CD4-positive, alpha-beta T cell treated with Interleukin-15 for 4 hours (primary cell): ENCODE measurements at regions not wholly inside any gene's neighbourhood (a gene's known extent, or its start where the extent isn't known, plus 50 kb on each side); places are given as distances from the start of the nearest gene placed in this dataset.
"Not testable (repeated sequence)": the region's sequence is repeated elsewhere in the genome, so short reads cannot be mapped to it uniquely, and the experiment has no call there.

Experiments
- DNase-seq: peaks from one replicate; pipeline ENCODE4 v3.0.0-alpha.2; 2020; ENCODE audit warnings: low spot score

DNA sequence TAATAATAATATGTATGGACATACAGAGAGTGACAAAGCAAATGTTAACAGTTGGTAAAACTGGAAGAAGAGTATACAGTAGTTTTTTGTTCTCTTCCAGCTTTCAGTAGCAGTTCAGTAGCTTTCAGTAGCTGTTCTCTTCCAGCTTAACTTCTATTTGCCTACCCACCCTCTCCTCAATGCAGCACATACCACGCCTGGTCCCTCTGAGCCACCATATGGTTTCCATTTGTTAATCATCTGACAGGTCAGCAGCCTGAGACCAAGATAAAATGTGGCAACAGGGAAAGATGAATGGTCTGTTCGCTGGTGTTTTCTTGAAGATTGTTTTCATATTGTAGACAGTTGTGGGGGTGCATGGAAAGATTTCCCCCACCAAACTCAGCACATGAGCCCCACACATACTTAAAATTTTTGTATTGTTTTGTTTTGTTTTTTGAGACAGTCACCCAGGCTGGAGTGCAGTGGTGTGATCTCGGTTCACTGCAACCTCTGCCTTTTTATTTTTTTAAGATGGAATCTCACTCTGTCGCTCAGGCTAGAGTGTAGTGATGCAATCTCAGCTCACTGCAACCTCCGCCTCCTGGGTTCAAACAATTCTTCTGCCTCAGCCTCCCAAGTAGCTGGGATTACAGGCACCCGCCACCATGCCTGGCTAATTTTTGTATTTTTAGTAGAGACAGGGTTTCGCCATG is 56.8 kb downstream of the ATP6V0E2 start:
- not testable (repeated sequence) for DNase-seq

DNA sequence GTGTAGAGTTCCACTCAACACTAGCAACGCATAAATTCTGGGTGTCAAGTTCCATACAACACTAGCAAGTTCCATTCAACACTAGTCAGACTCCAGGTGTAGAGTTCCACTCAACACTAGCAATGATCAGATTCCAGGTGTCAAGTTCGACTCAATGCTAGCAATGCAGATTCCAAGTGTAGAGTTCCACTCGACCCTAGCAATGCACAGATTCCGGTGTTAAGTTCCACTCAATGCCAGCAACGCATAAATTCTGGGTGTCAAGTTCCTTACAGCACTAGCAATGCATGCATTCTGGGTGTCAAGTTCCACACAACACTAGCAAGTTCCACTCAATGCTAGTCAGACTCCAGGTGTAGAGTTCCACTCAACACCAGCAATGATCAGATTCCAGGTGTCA is 60.0 kb downstream of the ATP6V0E2 start:
- DNase-seq = not testable (repeated sequence)

- not testable (repeated sequence) for DNase-seq
Observed at GRCh38 chr7:149947346-149947745, 73.6 kb downstream of the ATP6V0E2 start.

- DNase-seq = not testable (repeated sequence)
Observed at GRCh38 chr7:149948444-149948843, 74.7 kb downstream of the ATP6V0E2 start.

DNA sequence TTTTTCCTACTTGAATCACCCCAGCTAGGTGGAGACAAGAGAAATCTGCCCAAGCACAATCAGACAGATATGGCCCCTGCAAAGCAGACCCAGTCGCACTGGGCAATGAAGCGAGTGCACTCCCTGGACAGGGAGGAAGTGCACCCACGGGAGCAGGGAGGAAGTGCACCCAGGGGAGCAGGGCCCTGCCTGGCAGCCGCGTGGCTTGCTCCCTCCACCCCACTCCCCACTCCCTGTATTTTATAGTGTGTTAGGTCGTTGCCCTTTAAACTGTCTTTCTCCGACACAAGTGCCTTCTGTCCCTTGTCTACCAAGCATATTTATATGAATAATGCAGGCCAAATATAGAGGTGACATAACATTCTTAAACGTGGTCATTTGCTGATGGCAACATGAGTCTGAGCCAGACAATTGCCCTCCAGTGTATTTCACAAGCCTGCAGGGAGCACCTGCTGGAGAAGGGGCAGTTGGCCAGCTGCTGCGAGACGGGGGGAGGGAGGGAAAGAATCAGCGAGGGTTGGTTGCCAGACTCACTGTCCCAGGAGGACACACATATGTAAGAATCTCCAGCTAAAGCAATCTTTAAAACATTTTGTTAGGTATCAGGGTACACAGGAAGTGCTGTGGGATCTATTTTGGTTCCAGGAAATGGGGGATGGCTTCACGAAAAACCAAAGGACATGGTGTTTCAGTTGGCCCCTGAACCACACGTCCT is 76.3 kb downstream of the ATP6V0E2 start:
- DNase-seq = not testable (repeated sequence)

- not testable (repeated sequence) for DNase-seq
Observed at GRCh38 chr7:149950578-149950924, 76.8 kb downstream of the ATP6V0E2 start.

GRCh38 chr7:149951579-149951978 is 77.8 kb downstream of the ATP6V0E2 start:
- DNase-seq = not testable (repeated sequence)

DNA sequence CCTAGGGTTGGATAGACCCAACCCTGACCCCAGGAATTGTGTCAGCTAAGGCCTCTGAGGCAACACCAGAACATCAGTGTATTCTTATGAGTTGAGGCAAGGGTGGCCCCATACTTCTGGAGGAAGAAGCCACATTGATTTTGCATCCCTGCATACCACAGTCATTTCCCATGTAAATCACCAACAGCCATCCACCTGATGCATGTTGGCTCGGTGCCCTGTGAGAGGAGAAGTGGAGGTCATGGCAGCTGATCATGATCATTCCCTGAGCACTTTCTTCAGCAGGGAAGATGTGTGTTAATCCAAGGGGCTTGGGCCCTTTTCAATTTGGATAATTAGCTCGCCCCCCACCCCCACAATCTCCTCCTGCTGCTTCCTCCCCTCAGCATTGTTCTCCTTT is 85.1 kb downstream of the ATP6V0E2 start:
- DNase-seq = not testable (repeated sequence)

DNA sequence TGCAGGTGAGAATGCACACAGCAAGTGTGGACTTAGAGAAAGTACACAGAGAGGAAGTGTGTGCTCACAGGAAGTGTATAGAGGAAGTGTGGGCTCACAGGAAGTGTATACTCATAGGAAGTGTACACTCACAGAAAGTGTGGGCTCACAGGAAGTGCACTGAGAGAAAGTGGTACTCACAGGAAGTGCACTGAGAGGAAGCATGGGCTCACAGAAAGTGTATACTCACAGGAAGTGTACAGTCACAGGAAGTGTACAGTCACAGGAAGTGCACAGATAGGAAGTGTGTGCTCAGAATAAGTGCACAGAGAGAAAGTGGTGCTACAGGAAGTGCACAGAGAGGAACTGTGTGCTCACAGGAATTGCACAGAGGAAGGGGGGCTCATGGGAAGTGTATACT is 87.1 kb downstream of the ATP6V0E2 start:
- not testable (repeated sequence) for DNase-seq

DNA sequence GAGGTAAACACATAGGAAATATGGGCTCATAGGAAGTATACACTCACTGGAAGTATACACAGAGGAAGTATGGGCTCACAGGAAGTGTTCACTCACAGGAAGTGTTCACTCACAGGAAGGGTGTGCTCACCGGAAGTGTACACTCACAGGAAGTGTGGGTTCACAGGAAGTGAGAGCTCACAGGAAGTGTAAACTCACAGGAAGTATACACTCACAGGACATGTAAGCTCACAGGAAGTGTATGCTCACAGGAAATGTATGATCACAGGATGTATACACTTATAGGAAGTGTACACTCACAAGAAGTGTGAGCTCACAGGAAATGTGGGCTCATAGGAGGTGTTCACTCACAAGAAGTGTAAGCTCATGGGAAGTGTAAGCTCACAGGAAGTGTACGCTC is 88.1 kb downstream of the ATP6V0E2 start:
- DNase-seq = peak; percentile 19

DNA sequence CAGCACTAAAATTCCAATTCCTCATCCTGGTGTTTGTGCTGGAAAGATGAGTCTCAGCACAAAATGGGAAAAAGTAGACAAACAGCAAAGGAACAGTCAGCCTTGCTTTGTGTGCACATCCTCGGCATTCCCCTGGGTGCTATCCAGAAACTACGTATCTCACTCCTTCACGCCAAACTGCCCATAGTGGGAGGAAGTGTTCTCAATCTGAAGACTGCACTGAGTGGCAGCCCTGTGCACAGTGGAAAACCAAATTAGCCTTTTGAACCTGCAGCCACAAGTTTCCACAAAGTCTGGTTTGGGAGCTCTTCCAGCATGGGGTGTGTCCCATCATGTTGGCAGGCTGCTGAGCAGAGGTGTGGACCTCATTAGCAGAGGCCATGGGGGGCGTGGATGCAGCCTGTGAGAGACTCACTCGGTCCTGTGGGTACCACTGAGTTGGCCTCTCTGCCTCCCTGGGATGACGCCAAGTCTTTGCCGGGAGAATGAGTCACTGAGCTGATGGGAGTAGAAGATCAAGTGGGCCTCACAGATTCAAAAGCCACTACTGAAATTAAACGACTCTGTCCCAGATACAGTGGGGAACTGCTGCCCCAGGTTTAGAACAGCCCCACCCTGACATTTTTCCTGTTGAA is 89.0 kb downstream of the ATP6V0E2 start:
- not testable (repeated sequence) for DNase-seq

DNA sequence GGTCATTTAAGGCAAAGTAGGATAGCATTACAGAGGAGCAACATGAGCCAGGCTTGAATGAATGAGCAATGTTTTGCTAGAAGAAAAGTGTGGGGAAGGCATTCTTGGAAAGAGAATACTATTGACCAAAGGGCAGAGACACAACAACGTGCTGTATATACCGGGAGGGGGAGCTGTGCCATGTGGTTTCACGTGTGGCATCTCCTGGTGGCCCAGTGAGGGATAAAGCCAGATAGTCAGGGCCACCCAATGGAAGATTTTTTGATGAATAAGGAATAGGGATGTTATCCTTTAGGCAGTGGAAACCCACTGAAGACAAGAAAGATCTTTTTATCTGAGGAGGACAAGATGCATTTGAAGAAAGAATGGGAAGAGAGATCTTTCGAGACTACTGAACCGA is 90.2 kb downstream of the ATP6V0E2 start:
- DNase-seq = not testable (repeated sequence)

DNA sequence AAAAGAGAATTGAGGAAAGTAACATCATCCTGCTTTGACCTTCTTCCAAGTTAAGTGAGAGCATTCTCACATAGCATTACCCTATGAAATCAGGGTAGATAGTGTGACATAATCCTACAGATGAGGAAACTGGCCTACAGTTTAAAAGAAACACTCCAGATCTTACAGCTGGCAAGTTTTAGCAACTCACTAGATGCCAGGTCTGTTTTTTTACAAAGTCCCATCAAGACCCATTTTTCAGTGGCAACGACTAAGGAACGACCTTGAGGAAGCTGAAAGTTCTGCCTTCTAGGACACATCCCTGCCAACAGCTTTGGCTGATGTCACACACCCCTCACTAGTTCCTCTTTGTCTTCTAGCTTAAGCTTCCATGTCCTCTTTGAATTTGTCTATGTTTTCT is 92.7 kb downstream of the ATP6V0E2 start:
- not testable (repeated sequence) for DNase-seq

DNA sequence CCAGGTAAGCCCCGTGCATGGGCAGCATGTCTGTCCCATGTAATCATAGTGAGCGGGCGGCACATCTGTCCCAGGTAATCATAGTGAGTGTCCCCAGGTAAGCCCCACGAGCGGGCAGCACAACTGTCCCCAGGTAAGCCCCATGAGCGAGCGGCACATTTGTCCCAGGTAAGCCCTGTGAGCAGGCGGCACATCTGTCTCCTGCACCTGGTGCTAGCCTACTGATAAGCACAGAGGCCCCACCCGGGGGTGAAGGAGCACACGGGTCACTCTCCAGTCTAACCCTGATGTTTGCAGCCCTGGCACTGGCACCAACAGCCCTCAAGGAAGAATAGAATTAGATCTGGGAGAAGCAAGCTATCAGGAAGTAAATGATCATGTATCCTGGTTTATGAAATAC is 99.2 kb downstream of the ATP6V0E2 start:
- DNase-seq = not testable (repeated sequence)

GRCh38 chr7:149973681-149974080 is 99.9 kb downstream of the ATP6V0E2 start:
- not testable (repeated sequence) for DNase-seq

- DNase-seq = not testable (repeated sequence)
Observed at GRCh38 chr7:149975608-149976007, 101.8 kb downstream of the ATP6V0E2 start.

DNA sequence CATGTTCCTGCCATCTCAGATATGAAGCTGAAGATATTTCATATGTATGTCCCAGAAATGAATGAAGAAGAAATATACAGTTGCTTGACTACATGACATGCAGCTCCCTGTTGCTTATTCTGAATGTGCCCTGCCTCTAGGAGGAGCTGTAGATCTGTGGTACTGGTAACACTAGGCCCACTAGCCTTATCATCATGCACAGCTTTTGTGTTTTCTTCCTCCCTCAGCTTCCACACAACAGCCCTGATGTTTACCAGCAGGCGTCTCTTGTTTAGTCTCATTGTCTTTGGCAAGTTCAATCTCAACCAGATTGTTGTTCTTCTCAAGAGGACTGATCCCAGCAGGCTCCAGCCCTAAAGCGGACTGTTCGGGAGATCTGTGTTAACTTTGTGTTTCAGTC is 104.8 kb downstream of the ATP6V0E2 start:
- not testable (repeated sequence) for DNase-seq

DNA sequence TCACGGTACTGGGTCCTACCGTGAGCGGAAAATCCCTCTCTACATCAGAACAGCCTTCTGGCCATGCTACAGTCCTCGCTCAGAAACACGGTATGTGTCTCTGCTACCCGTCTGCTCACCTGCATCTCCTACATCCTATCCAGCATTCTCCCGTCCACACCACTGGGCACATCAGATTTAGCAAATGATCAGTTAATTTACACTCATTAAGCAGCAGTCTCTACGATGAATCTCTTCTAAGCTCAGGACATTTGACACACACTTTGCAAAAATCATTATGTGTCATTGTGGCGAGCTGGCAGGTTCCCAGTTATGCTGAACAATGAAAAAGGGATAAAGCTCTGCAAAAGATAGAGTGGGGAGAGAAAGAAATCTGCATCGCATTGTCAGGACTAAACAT is 105.2 kb downstream of the ATP6V0E2 start:
- not testable (repeated sequence) for DNase-seq

DNA sequence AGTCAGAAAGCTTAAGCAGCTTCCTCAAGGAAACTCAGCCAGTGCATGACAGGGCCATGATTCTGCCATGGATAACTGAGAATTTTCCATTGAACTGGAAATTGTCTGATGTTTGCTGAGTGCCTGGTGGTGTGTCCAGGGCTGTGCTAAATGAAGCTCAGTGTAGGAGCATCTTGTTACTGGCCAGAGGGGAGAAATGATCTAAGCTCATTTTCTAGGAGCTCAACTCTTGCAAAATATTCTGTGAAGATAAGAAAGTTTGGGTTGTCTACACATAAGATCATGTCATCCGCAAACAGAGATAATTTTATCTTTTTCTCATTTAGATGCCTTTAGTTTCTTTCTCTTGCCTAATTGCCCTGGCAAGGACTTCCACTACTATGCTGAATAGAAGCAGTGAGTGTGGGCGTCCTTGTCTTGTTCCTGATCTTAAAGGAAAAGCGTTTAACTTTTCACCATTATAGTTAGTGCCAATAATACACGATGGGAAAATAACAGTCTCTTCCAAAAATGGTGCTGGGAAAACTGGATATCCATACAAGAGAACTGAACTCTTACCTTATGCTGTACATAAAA is 108.9 kb downstream of the ATP6V0E2 start:
- DNase-seq = not testable (repeated sequence)

DNA sequence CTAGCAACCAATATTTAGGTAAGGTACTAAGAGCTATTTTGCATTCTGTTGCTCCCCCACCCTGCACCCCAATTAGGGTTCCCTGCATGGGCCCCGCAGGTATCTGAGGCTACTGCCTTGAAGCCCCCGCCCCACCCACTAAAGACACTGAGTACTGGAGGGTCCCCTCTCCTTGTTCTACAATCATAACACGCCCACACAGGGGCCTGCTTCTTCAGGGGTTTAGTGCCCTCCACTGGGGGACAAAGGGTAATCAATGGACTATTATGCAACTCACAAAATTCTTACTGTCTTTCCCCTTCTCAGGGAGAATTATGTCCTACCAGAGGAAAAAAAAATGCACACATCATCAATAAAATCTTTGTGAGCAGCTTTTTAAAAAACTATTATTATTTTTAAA is 113.1 kb downstream of the ATP6V0E2 start:
- not testable (repeated sequence) for DNase-seq

- DNase-seq = not testable (repeated sequence)
Observed at GRCh38 chr7:149991652-149992302, 118.0 kb downstream of the ATP6V0E2 start.

DNA sequence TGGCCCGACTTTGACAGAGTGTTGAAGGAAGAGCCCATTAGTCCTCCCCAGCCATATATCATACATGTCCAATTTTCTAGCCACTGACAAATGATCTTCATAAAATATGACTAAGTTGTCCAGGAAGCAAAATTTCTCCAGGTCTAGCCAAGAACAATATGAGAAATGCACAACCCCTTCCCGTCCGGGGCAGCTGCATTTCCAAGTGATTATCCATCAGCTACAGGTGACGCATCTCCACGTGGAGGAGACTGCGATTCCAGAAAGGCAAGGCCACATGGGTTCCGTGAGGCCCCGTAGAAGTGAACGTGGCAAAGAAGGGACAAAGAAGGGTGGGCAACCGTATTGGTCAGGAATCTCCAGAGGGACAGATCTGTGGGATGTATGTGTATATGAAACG is 118.6 kb downstream of the ATP6V0E2 start:
- DNase-seq = not testable (repeated sequence)
